C4-2B (cell line): ENCODE measurements at regions not wholly inside any gene's neighbourhood (a gene's known extent, or its start where the extent isn't known, plus 50 kb on each side); places are given as distances from the start of the nearest gene placed in this dataset.

Experiments
- ZFX ChIP-seq: fragments of 450-650 bp; IDR thresholded peaks from 2 replicates; pipeline ENCODE4 v1.6.1; 2017
- TF ChIP-seq, protein P1 (sequence below): fragments of 450-650 bp; conservative IDR thresholded peaks from 2 replicates; pipeline ENCODE4 v1.5.1; 2017; ENCODE audit warnings: mild to moderate bottlenecking

DNA sequence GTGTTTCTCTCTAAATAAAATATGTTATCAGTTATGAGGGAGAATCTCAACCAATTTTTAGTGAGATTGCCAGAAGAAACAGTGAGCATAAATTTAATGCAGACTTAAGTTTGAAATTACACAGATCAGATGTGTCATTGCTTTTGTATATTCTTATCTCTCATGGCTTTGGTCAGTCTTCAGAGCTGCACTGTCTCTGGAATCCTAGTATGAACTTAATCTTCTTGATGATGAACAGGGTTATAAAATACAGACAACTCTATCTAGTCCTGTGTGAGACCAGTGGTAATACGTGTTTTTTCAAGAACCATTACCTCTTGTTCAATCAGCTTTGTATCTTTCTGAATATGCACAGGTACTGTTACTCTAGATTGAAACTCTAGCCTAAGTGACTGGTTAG lies 528.0 kb downstream of the DACH1 start:
- TF ChIP-seq, protein P1, sequence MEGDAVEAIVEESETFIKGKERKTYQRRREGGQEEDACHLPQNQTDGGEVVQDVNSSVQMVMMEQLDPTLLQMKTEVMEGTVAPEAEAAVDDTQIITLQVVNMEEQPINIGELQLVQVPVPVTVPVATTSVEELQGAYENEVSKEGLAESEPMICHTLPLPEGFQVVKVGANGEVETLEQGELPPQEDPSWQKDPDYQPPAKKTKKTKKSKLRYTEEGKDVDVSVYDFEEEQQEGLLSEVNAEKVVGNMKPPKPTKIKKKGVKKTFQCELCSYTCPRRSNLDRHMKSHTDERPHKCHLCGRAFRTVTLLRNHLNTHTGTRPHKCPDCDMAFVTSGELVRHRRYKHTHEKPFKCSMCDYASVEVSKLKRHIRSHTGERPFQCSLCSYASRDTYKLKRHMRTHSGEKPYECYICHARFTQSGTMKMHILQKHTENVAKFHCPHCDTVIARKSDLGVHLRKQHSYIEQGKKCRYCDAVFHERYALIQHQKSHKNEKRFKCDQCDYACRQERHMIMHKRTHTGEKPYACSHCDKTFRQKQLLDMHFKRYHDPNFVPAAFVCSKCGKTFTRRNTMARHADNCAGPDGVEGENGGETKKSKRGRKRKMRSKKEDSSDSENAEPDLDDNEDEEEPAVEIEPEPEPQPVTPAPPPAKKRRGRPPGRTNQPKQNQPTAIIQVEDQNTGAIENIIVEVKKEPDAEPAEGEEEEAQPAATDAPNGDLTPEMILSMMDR: no peak
- no peak for TF ChIP-seq ZFX
